ENCODE measurements at regions not wholly inside any gene's neighbourhood (a gene's known extent, or its start where the extent isn't known, plus 50 kb on each side); places are given as distances from the start of the nearest gene placed in this dataset.
A peak's percentile ranks its signal among the peaks of the same experiment; 100 is the strongest.

GRCh38 chr1:185539277-185539943 lies 194.8 kb upstream of the HMCN1 start:
- H3K79me1 ChIP-seq (ENCODE audit: insufficient read depth, low read depth, low read length, poor library complexity, severe bottlenecking): no peaks in the 10 kb centered on the region
- H3K4ac ChIP-seq (ENCODE audit: low read depth, low read length): no peak overlapping the region
- H3K4me2 ChIP-seq (ENCODE audit: insufficient read depth, insufficient read length, low read length): no peak overlapping the region
- H4K91ac ChIP-seq (ENCODE audit: insufficient read length, low read depth, low read length): no peak overlapping the region
- H3K23ac ChIP-seq (ENCODE audit: insufficient read length, low read depth, low read length): no peak overlapping the region
- no peak overlapping the region for H3K4me3 Mint-ChIP-seq
- H3T11ph ChIP-seq (ENCODE audit: low read length): no peak overlapping the region
- no peak overlapping the region for H3K14ac ChIP-seq (ENCODE audit: insufficient read depth, low read length)
- H3K9me3 ChIP-seq (ENCODE audit: control insufficient read depth, low read depth, low read length): no peaks in the 10 kb centered on the region
- no peaks in the 10 kb centered on the region for H3K27me3 ChIP-seq (ENCODE audit: insufficient read depth, low read length)
- peaks cover 14% of the 10 kb centered on the region for H3K4me1 ChIP-seq (ENCODE audit: insufficient read depth, low read length)
- H3K27me3 Mint-ChIP-seq (ENCODE audit: low read depth): peaks cover 16% of the 10 kb centered on the region
- H2BK12ac ChIP-seq (ENCODE audit: insufficient read length, low read depth, low read length): no peak overlapping the region
- H2AFZ ChIP-seq (ENCODE audit: low read length): no peak overlapping the region
- H3K27ac Mint-ChIP-seq: peak overlapping the region in 1 of 3 experiments; percentile 79; a peak in 2 of 7 replicates
- no peak overlapping the region for H2BK5ac ChIP-seq (ENCODE audit: insufficient read length, low read length)
- H4K20me1 ChIP-seq (ENCODE audit: control insufficient read depth, insufficient read depth, insufficient read length): no peaks in the 10 kb centered on the region
- TF ChIP-seq CTCF (conservative IDR thresholded peaks at IDR 0.05): no peak
- no peaks in the 10 kb centered on the region for H3K23me2 ChIP-seq (ENCODE audit: insufficient read length, low read depth, low read length, poor library complexity, severe bottlenecking)
- no CpG with 5 or more reads among the region's 10 CpGs for WGBS (ENCODE audit: extremely low coverage, insufficient read length, low lambda C conversion rate)
- H3K56ac ChIP-seq (ENCODE audit: insufficient read length, low read depth, low read length): no peak overlapping the region
- DNase-seq: no peak
- H4K8ac ChIP-seq (replicated peaks; ENCODE audit: insufficient read length, low read depth, low read length): no peak overlapping the region
- H3K18ac ChIP-seq (ENCODE audit: insufficient read length, low read depth, low read length): no peak overlapping the region
- H3K27ac ChIP-seq (ENCODE audit: insufficient read length, low read depth, low read length): no peak overlapping the region
- H3K4me1 Mint-ChIP-seq: peaks cover 42 to 46% of the 10 kb centered on the region in 2 experiments
- no peak overlapping the region for H3K9ac ChIP-seq (ENCODE audit: extremely low read depth, insufficient read length, low read length)
- H2AK5ac ChIP-seq (ENCODE audit: insufficient read length, low read length): no peak overlapping the region
- no peaks in the 10 kb centered on the region for H3K79me2 ChIP-seq (ENCODE audit: insufficient read depth, low read length)
- peaks cover 0 to 11% (median 0%) of the 10 kb centered on the region in 3 experiments; a peak in 3 of 7 replicates for H3K36me3 Mint-ChIP-seq (ENCODE audit: insufficient read depth in 1 of 3, low read depth in 3 of 3)
- no peak overlapping the region for H4K5ac ChIP-seq (ENCODE audit: insufficient read length, low read depth, low read length)
- peaks cover 3 to 5% of the 10 kb centered on the region in 2 experiments; a peak in 4 of 5 replicates for H3K9me3 Mint-ChIP-seq
- no peak overlapping the region for H2BK20ac ChIP-seq (ENCODE audit: low read depth, low read length, poor library complexity, severe bottlenecking)
- H2BK120ac ChIP-seq (ENCODE audit: low read depth, low read length, poor library complexity, severe bottlenecking): no peak overlapping the region
- no peak overlapping the region for H2BK15ac ChIP-seq (ENCODE audit: low read depth, low read length)

All from H9 (cell line).